GM12874 (cell line): ENCODE measurements at regions not wholly inside any gene's neighbourhood (a gene's known extent, or its start where the extent isn't known, plus 50 kb on each side); places are given as distances from the start of the nearest gene placed in this dataset.

ENCODE experiments used
- TF ChIP-seq, protein P1 (sequence below): IDR thresholded peaks from 2 replicates; pipeline ENCODE4 v1.5.1; 2011; ENCODE audit warnings: low read depth, mild to moderate bottlenecking, control low read depth, low read length, moderate library complexity; ENCODE audit not compliant: insufficient read depth

DNA sequence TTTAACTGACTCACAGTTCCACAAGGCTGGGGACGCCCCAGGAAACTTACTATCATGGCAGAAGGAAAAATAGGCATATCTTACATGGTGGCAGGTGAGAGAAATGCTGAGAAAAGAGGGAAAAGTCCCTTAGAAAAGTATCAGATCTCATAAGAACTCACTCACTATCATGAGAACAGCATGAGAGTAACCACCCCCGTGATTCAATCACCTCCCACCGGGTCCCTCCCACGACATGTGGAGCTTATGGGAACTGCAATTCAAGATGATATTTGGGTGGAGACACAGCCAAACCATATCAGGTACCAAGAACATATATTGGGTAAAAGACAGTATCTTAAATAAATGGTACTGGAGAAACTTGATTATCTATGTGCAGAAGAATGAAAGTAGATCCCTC lies 100.3 kb upstream of the FAR2 start:
- TF ChIP-seq, protein P1, sequence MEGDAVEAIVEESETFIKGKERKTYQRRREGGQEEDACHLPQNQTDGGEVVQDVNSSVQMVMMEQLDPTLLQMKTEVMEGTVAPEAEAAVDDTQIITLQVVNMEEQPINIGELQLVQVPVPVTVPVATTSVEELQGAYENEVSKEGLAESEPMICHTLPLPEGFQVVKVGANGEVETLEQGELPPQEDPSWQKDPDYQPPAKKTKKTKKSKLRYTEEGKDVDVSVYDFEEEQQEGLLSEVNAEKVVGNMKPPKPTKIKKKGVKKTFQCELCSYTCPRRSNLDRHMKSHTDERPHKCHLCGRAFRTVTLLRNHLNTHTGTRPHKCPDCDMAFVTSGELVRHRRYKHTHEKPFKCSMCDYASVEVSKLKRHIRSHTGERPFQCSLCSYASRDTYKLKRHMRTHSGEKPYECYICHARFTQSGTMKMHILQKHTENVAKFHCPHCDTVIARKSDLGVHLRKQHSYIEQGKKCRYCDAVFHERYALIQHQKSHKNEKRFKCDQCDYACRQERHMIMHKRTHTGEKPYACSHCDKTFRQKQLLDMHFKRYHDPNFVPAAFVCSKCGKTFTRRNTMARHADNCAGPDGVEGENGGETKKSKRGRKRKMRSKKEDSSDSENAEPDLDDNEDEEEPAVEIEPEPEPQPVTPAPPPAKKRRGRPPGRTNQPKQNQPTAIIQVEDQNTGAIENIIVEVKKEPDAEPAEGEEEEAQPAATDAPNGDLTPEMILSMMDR: no peak

DNA sequence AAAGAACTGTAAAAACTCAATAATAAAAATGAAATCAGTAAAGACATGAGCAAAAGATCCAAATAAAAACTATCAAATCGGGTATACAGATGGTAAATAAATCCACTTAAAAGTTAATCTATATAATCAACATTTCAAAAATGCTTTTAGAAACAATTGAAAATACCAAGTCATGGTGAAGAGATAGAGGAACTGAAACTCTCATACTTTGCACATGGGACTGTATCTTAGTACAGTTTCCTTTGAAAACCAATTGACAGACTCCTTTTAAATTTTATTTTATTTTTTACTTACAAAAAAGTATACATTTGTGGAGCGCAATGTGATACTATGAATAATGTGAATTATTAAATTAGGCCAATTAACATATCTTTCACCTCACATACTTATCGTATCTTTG lies 98.6 kb upstream of the FAR2 start:
- TF ChIP-seq, protein P1: no peak

DNA sequence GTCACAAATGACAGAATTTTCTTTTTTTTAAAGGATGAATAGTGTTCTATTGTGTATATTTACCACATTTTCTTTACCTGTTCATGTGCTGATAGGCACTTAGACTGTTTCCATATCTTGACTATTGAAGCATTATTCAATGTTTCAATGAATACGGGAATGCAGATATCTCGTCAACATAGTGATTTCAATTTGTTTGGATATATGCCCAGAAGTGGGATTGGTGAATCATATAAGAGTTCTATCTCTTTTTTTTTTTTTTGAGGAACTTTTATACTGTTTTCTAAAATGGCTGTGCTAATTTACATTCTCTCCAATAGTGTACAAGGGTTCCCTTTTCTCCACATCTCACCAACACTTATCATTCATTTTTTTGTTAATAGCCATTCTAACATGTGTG lies 97.9 kb upstream of the FAR2 start:
- TF ChIP-seq, protein P1: no peak

DNA sequence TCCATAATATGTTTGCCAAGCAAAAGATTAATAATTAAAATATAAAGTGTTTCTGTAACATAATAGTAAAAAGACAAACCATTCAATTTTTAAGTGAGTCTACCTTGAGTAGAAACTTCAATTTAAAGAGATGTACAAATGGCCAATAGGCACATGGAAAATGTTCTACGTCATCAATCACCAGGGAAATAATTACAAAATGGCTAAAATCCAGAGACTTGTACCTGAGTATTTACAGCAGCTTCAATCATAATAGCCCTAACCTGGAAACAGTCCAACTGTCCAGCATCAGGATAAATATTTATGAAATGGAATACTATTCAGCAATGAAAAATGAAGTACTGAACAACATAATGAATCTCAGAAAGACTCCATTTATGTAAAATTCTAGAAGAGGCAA lies 95.5 kb upstream of the FAR2 start:
- TF ChIP-seq, protein P1: no peak

DNA sequence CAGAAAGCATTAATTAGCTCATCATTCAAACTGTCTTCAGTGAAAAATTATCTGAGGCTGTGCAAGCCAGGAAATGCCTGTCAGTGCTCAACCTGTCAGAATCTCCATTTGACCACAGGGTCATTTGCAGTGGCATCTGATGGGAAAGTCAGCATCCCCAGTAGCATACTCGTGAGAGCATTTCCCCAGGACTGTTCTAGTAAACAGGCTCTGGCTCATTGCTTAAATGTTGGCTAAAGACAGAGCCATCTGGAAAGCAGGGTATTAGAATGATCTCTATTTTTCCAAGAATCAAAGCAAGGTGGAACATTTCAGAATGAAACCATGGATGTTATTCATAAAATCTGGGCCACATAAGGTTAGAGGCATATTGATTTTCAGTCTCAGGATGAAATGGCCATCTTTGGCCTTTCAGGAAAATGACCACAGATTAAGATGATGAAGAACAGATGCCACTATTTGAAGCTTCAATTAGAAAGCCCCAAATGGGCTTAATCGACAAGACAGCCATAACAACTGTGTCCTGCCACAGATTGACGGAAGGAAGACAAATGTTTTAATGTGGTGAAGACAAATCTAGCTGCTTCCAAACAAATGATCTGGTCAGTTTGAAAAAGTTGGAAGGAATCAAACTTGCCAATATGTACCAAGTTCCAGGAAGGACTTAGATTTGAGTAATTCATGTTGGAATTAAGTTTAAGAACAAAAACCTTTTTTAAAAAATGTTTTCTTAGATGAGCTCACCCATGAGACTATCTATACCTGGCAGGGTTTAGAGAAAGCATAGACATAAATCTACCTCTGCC lies 94.0 kb upstream of the FAR2 start:
- TF ChIP-seq, protein P1: no peak

DNA sequence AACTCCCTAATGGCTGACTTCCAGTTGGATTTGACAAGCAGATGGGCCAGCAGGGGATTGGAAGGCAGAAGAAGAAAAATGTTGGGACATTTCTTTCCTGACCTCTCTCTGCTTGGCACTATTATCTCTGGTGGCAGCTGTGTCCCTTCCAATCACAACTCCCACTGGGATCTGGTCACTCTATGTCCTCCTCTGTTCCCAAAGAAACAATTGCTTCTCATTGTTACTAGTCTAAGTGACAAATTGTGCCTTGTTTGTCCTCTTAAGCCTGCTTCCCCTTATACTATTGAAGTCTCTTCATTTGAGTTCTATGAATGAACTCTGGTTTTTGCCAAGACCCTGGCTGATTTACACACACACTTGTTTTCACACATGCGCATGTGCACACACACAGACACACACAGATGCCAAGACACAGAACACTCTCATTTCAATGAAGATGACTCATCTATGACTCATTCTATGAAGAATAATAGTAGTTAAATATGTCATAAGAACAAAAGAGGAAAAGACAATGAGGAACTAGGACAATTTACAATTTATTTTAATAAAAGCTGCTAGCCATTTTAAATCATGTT lies 83.0 kb upstream of the FAR2 start:
- TF ChIP-seq, protein P1: no peak

DNA sequence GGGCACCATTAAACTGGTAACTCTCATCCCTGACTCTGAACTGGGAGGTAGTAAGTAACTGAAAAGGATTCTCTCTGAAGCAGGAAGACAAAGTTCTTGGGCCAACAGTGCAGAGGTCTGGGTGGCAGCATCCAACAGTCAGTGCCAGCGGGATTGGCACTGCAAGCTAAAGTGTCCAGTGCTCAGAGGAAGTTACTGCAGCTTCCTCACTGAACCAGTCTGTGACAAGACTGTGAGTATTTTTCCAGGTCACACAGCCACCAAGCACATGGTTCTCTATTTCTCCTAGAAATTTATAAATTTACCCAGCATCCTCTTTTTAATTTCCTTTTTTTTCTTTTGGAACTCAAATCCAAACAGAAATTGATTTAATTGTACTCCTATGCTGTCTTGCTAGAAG lies 81.6 kb upstream of the FAR2 start:
- TF ChIP-seq, protein P1: no peak
